ENCODE measurements at regions not wholly inside any gene's neighbourhood (a gene's known extent, or its start where the extent isn't known, plus 50 kb on each side); places are given as distances from the start of the nearest gene placed in this dataset.

GRCh38 chr6:153858529-153858928 is 180.5 kb upstream of the OPRM1 start:
- Mint-ChIP-seq H3K9me3 (peaks cover 0 to 18% (median 0%) of the 10 kb centered on the region in 3 donors), H3K4me3 (no peak overlapping the region), H3K4me1 (no peaks in the 10 kb centered on the region), H3K27ac (no peak overlapping the region), H3K27me3 (no peaks in the 10 kb centered on the region), H3K36me3 (no peaks in the 10 kb centered on the region)
- ATAC-seq (replicated peaks in 1 of 4), result no peak
- ChIA-PET POLR2A (no interaction called here), CTCF (no interaction called here)
- H3K4me1 ChIP-seq (ENCODE audit: control insufficient read depth in 1 of 2, extremely low read depth in 1 of 2, insufficient read depth in 2 of 2, low read length in 2 of 2), result no peaks in the 10 kb centered on the region
- no peaks in the 10 kb centered on the region for H3K36me3 ChIP-seq (ENCODE audit: control insufficient read depth in 2 of 2, extremely low read depth in 1 of 2, insufficient read depth in 1 of 2, low read length in 1 of 2)
- peaks cover 0 to 8% of the 10 kb centered on the region in 2 experiments for H3K27me3 ChIP-seq (replicated peaks in 1 of 2; ENCODE audit: control insufficient read depth in 2 of 2, extremely low read depth in 1 of 2, insufficient read depth in 2 of 2, low read length in 1 of 2)
- no CpG with 5 or more reads among the region's 5 CpGs for WGBS (ENCODE audit: insufficient coverage)
- no peak for DNase-seq
- no peak overlapping the region for H3K27ac ChIP-seq (ENCODE audit: low read length)
- no peak overlapping the region for H3K4me3 ChIP-seq (ENCODE audit: control insufficient read depth in 1 of 2, extremely low read depth in 1 of 2, low read length in 1 of 2)
- no peaks in the 10 kb centered on the region for H3K9me3 ChIP-seq

- Mint-ChIP-seq H3K4me3 (no peak overlapping the region), H3K4me1 (no peaks in the 10 kb centered on the region), H3K27ac (no peak overlapping the region), H3K9me3 (peaks cover 0 to 13% (median 0%) of the 10 kb centered on the region in 3 donors), H3K36me3 (no peaks in the 10 kb centered on the region), H3K27me3 (no peaks in the 10 kb centered on the region)
- H3K9me3 ChIP-seq, result no peaks in the 10 kb centered on the region
- ATAC-seq (replicated peaks in 1 of 4) (no peak), DNase-seq (no peak)
- H3K4me3 ChIP-seq (ENCODE audit: control insufficient read depth in 1 of 2, extremely low read depth in 1 of 2, low read length in 1 of 2), result no peak overlapping the region
- H3K4me1 ChIP-seq (ENCODE audit: control insufficient read depth in 1 of 2, extremely low read depth in 1 of 2, insufficient read depth in 2 of 2, low read length in 2 of 2), result no peaks in the 10 kb centered on the region
- H3K27me3 ChIP-seq (replicated peaks in 1 of 2; ENCODE audit: control insufficient read depth in 2 of 2, extremely low read depth in 1 of 2, insufficient read depth in 2 of 2, low read length in 1 of 2), result peaks cover 0 to 8% of the 10 kb centered on the region in 2 experiments
- CTCF ChIA-PET, result no interaction called here
- no peaks in the 10 kb centered on the region for H3K36me3 ChIP-seq (ENCODE audit: control insufficient read depth in 2 of 2, extremely low read depth in 1 of 2, insufficient read depth in 1 of 2, low read length in 1 of 2)
- WGBS (ENCODE audit: insufficient coverage), result 88% methylated on average over 20 of the region's 24 CpGs
- POLR2A ChIA-PET, result no interaction called here
- no peak overlapping the region for H3K27ac ChIP-seq (ENCODE audit: low read length)
Measured at GRCh38 chr6:153856929-153857376, 182.1 kb upstream of the OPRM1 start.

GRCh38 chr6:153852481-153852880 is 186.6 kb upstream of the OPRM1 start:
- Histone ChIP-seq H3K27me3 (replicated peaks in 1 of 2; ENCODE audit: control insufficient read depth in 2 of 2, extremely low read depth in 1 of 2, insufficient read depth in 2 of 2, low read length in 1 of 2) (no peaks in the 10 kb centered on the region), H3K27ac (ENCODE audit: low read length) (no peak overlapping the region), H3K4me3 (ENCODE audit: control insufficient read depth in 1 of 2, extremely low read depth in 1 of 2, low read length in 1 of 2) (no peak overlapping the region), H3K9me3 (no peaks in the 10 kb centered on the region), H3K36me3 (ENCODE audit: control insufficient read depth in 2 of 2, extremely low read depth in 1 of 2, insufficient read depth in 1 of 2, low read length in 1 of 2) (no peaks in the 10 kb centered on the region), H3K4me1 (ENCODE audit: control insufficient read depth in 1 of 2, extremely low read depth in 1 of 2, insufficient read depth in 2 of 2, low read length in 2 of 2) (no peaks in the 10 kb centered on the region)
- H3K4me3 Mint-ChIP-seq, result no peak overlapping the region
- DNase-seq (no peak), ATAC-seq (replicated peaks in 1 of 4) (no peak)
- H3K4me1 Mint-ChIP-seq, result no peaks in the 10 kb centered on the region
- peaks cover 0 to 11% (median 2%) of the 10 kb centered on the region in 3 donors for H3K9me3 Mint-ChIP-seq
- WGBS (ENCODE audit: insufficient coverage), result 75% methylated on average over 1 of the region's 2 CpGs
- H3K27ac Mint-ChIP-seq, result no peak overlapping the region
- POLR2A ChIA-PET, result no interaction called here
- CTCF ChIA-PET, result no interaction called here
- no peaks in the 10 kb centered on the region for H3K36me3 Mint-ChIP-seq
- no peaks in the 10 kb centered on the region for H3K27me3 Mint-ChIP-seq

- no peak overlapping the region for H3K4me3 ChIP-seq (ENCODE audit: control insufficient read depth in 1 of 2, extremely low read depth in 1 of 2, low read length in 1 of 2)
- DNase-seq (no peak), ATAC-seq (replicated peaks in 1 of 4) (no peak)
- ChIA-PET CTCF (no interaction called here), POLR2A (no interaction called here)
- no CpG with 5 or more reads among the region's 3 CpGs for WGBS (ENCODE audit: insufficient coverage)
- Mint-ChIP-seq H3K4me3 (no peak overlapping the region), H3K27me3 (peaks cover 0 to under 1% of the 10 kb centered on the region in 2 donors), H3K27ac (no peak overlapping the region), H3K9me3 (peaks cover 0 to 11% (median 2%) of the 10 kb centered on the region in 3 donors), H3K4me1 (no peaks in the 10 kb centered on the region), H3K36me3 (no peaks in the 10 kb centered on the region)
- no peaks in the 10 kb centered on the region for H3K4me1 ChIP-seq (ENCODE audit: control insufficient read depth in 1 of 2, extremely low read depth in 1 of 2, insufficient read depth in 2 of 2, low read length in 2 of 2)
- no peaks in the 10 kb centered on the region for H3K27me3 ChIP-seq (replicated peaks in 1 of 2; ENCODE audit: control insufficient read depth in 2 of 2, extremely low read depth in 1 of 2, insufficient read depth in 2 of 2, low read length in 1 of 2)
- no peaks in the 10 kb centered on the region for H3K9me3 ChIP-seq
- no peaks in the 10 kb centered on the region for H3K36me3 ChIP-seq (ENCODE audit: control insufficient read depth in 2 of 2, extremely low read depth in 1 of 2, insufficient read depth in 1 of 2, low read length in 1 of 2)
- H3K27ac ChIP-seq (ENCODE audit: low read length), result no peak overlapping the region
Measured at GRCh38 chr6:153852034-153852433, 187.0 kb upstream of the OPRM1 start.

GRCh38 chr6:153849072-153849779 is 189.8 kb upstream of the OPRM1 start:
- no peaks in the 10 kb centered on the region for H3K36me3 ChIP-seq (ENCODE audit: control insufficient read depth in 2 of 2, extremely low read depth in 1 of 2, insufficient read depth in 1 of 2, low read length in 1 of 2)
- H3K27ac ChIP-seq (ENCODE audit: low read length), result no peak overlapping the region
- no peaks in the 10 kb centered on the region for H3K27me3 ChIP-seq (replicated peaks in 1 of 2; ENCODE audit: control insufficient read depth in 2 of 2, extremely low read depth in 1 of 2, insufficient read depth in 2 of 2, low read length in 1 of 2)
- Mint-ChIP-seq H3K27ac (no peak overlapping the region), H3K4me1 (no peaks in the 10 kb centered on the region), H3K4me3 (no peak overlapping the region), H3K36me3 (no peaks in the 10 kb centered on the region), H3K9me3 (peaks cover 0 to 2% (median 0%) of the 10 kb centered on the region in 3 donors), H3K27me3 (peaks cover 0 to 4% of the 10 kb centered on the region in 2 donors)
- no peaks in the 10 kb centered on the region for H3K9me3 ChIP-seq
- H3K4me1 ChIP-seq (ENCODE audit: control insufficient read depth in 1 of 2, extremely low read depth in 1 of 2, insufficient read depth in 2 of 2, low read length in 2 of 2), result no peaks in the 10 kb centered on the region
- CTCF ChIA-PET, result no interaction called here
- DNase-seq (no peak), ATAC-seq (replicated peaks in 1 of 4) (no peak)
- H3K4me3 ChIP-seq (ENCODE audit: control insufficient read depth in 1 of 2, extremely low read depth in 1 of 2, low read length in 1 of 2), result no peak overlapping the region
- WGBS (ENCODE audit: insufficient coverage), result no CpG with 5 or more reads among the region's 1 CpG
- POLR2A ChIA-PET, result no interaction called here

- H3K27ac Mint-ChIP-seq, result no peak overlapping the region
- Histone ChIP-seq H3K27me3 (replicated peaks in 1 of 2; ENCODE audit: control insufficient read depth in 2 of 2, extremely low read depth in 1 of 2, insufficient read depth in 2 of 2, low read length in 1 of 2) (no peaks in the 10 kb centered on the region), H3K4me1 (ENCODE audit: control insufficient read depth in 1 of 2, extremely low read depth in 1 of 2, insufficient read depth in 2 of 2, low read length in 2 of 2) (no peaks in the 10 kb centered on the region), H3K36me3 (ENCODE audit: control insufficient read depth in 2 of 2, extremely low read depth in 1 of 2, insufficient read depth in 1 of 2, low read length in 1 of 2) (no peaks in the 10 kb centered on the region), H3K27ac (ENCODE audit: low read length) (no peak overlapping the region), H3K4me3 (ENCODE audit: control insufficient read depth in 1 of 2, extremely low read depth in 1 of 2, low read length in 1 of 2) (no peak overlapping the region), H3K9me3 (no peaks in the 10 kb centered on the region)
- WGBS (ENCODE audit: insufficient coverage), result no CpG with 5 or more reads among the region's 4 CpGs
- POLR2A ChIA-PET, result no interaction called here
- no peak overlapping the region for H3K4me3 Mint-ChIP-seq
- no peaks in the 10 kb centered on the region for H3K4me1 Mint-ChIP-seq
- no peaks in the 10 kb centered on the region for H3K36me3 Mint-ChIP-seq
- CTCF ChIA-PET, result no interaction called here
- ATAC-seq (replicated peaks in 1 of 4), result no peak
- no peak for DNase-seq
- peaks cover 0 to 8% of the 10 kb centered on the region in 2 donors for H3K27me3 Mint-ChIP-seq
- H3K9me3 Mint-ChIP-seq, result no peaks in the 10 kb centered on the region
Measured at GRCh38 chr6:153843420-153843819, 195.6 kb upstream of the OPRM1 start.

- ATAC-seq (replicated peaks in 1 of 4), result no peak
- no peak overlapping the region for H3K4me3 Mint-ChIP-seq
- CTCF ChIA-PET, result no interaction called here
- POLR2A ChIA-PET, result no interaction called here
- H3K27ac Mint-ChIP-seq, result no peak overlapping the region
- Histone ChIP-seq H3K4me3 (ENCODE audit: control insufficient read depth in 1 of 2, extremely low read depth in 1 of 2, low read length in 1 of 2) (no peak overlapping the region), H3K4me1 (ENCODE audit: control insufficient read depth in 1 of 2, extremely low read depth in 1 of 2, insufficient read depth in 2 of 2, low read length in 2 of 2) (no peaks in the 10 kb centered on the region), H3K36me3 (ENCODE audit: control insufficient read depth in 2 of 2, extremely low read depth in 1 of 2, insufficient read depth in 1 of 2, low read length in 1 of 2) (no peaks in the 10 kb centered on the region), H3K27me3 (replicated peaks in 1 of 2; ENCODE audit: control insufficient read depth in 2 of 2, extremely low read depth in 1 of 2, insufficient read depth in 2 of 2, low read length in 1 of 2) (no peaks in the 10 kb centered on the region), H3K9me3 (no peaks in the 10 kb centered on the region), H3K27ac (ENCODE audit: low read length) (no peak overlapping the region)
- no peaks in the 10 kb centered on the region for H3K36me3 Mint-ChIP-seq
- H3K4me1 Mint-ChIP-seq, result no peaks in the 10 kb centered on the region
- peaks cover 0 to 3% (median 0%) of the 10 kb centered on the region in 3 donors for H3K9me3 Mint-ChIP-seq
- H3K27me3 Mint-ChIP-seq, result peaks cover 0 to 8% of the 10 kb centered on the region in 2 donors
- 60% methylated on average over 4 of the region's 9 CpGs for WGBS (ENCODE audit: insufficient coverage)
- DNase-seq, result no peak
Measured at GRCh38 chr6:153842491-153842890, 196.5 kb upstream of the OPRM1 start.
